Pancreas (tissue), 10 donors: ENCODE measurements at regions not wholly inside any gene's neighbourhood (a gene's known extent, or its start where the extent isn't known, plus 50 kb on each side); places are given as distances from the start of the nearest gene placed in this dataset.

ENCODE experiments used
- ATAC-seq, 4 donors: fragments of 200-7000 bp; cut with Tn5 transposase; one replicate each; pipeline versions ENCODE4 v1.8.0 to v1.9.1; 2020; ENCODE audit warnings: mild to moderate bottlenecking in 4 of 4, moderate library complexity in 4 of 4
- DNase-seq, 6 donors: peaks; one replicate each; pipeline ENCODE4 v3.0.0-alpha.2; 2020
- FAIRE-seq: peaks from 2 replicates; lab custom pipeline; 2012; peaks lifted over from hg19 to GRCh38; lab: Jason Lieb, UNC
- H3K27ac ChIP-seq, 4 donors: fragments of 200-600 bp; sonication (generic); 1 replicate in 3 of 4; 2 replicates in 1 of 4; pipeline versions ENCODE4 v1.5.0 to v1.8.0; 2020
- H3K27me3 ChIP-seq, 4 donors: fragments of 200-600 bp; one replicate each; pipeline ENCODE4 v1.8.0; 2021
- H3K36me3 ChIP-seq, 3 donors: fragments of 200-600 bp; sonication (generic) in 1 of 3; one replicate each; pipeline versions ENCODE4 v1.5.0 to v1.8.0; 2020 to 2021
- H3K4me1 ChIP-seq, 3 donors: fragments of 200-600 bp; one replicate each; pipeline ENCODE4 v1.8.0; 2021
- H3K4me3 ChIP-seq, 4 donors: fragments of 200-600 bp; sonication (generic) in 2 of 4; one replicate each; pipeline versions ENCODE4 v1.5.0 to v1.8.0; 2020 to 2021
- H3K9me3 ChIP-seq, 4 donors: fragments of 200-600 bp; one replicate each; pipeline ENCODE4 v1.8.0; 2021
- WGBS, 2 donors: extraction: QIAGEN DNeasy Blood & Tissue Kit; methylation state at CpG; one replicate each; pipeline ENCODE4 v1.1.7; 2013; 5-methylcytosine and 5-hydroxymethylcytosine counted together
- intact Hi-C, 3 donors: fragments of 100-400 bp; cut with DNase I; formaldehyde crosslinking; loops; one replicate each; pipeline versions ENCODE4 v1.11.1 to v1.14.2; 2022
- TF ChIP-seq, protein P1 (sequence below), 4 donors: fragments of 200-600 bp; sonication (generic) in 3 of 4; IDR thresholded peaks; one replicate each; pipeline versions ENCODE4 v1.5.0 to v1.8.0; 2021; ENCODE audit warnings: antibody characterized with exemption in 4 of 4
- donor health status: healthy with polysubstance abuse.
- donor health status: DM: no; HTN: no; CAD: no; lungs with moderate emphysema.
- donor health status: DM: no; HTN: no; CAD: no.
- donor health status: control.
- donor health status: control.
- donor health status: Bipolar disorder and iron deficiency.
- donor health status: DM: yes; HTN: yes; CAD: no.
- donor health status: DM: no; HTN: no; CAD: no.
- donor health status: DM: no; HTN: no; CAD: no.
- donor health status: DM: yes; HTN: yes; CAD: no.

DNA sequence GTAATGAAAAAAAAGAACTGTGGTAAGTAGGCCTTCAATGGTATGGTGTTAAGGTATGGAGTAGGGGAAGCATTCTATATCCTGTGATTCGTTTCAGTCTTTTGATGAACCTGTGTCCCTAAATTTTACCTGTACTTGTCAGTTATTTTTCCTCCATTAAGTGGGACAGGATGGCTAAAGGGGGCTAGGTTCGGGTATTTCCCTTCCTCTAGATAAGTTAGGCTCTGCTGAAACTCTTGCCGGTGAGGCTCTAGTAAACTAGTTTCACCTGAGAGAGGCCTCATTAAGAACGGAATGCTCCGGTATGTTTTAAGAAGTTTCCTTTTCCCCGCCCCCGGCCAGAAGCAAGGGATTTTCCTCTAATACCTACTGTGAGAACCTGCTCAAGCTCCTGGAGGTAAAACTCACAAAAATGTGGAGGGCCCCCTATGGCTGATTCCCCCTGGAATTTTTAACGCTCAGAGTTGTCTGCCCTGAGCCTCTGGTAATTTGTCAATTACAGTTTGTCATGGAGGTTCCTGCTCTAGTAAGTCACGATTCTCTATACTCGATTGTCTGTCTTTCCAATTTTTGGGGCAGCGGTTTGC is 87.7 kb downstream of the MACIR start:
- Histone ChIP-seq H3K4me1 (no peaks in the 10 kb centered on the region), H3K27me3 (no peaks in the 10 kb centered on the region), H3K27ac (no peak overlapping the region), H3K9me3 (no peaks in the 10 kb centered on the region), H3K4me3 (no peak overlapping the region), H3K36me3 (no peaks in the 10 kb centered on the region)
- FAIRE-seq (no peak), DNase-seq (no peak), ATAC-seq (no peak)
- intact Hi-C loops: no loop called here
- 72 to 73% methylated on average over 11 of the region's 11 CpGs for WGBS, 2 donors
- TF ChIP-seq, protein P1, sequence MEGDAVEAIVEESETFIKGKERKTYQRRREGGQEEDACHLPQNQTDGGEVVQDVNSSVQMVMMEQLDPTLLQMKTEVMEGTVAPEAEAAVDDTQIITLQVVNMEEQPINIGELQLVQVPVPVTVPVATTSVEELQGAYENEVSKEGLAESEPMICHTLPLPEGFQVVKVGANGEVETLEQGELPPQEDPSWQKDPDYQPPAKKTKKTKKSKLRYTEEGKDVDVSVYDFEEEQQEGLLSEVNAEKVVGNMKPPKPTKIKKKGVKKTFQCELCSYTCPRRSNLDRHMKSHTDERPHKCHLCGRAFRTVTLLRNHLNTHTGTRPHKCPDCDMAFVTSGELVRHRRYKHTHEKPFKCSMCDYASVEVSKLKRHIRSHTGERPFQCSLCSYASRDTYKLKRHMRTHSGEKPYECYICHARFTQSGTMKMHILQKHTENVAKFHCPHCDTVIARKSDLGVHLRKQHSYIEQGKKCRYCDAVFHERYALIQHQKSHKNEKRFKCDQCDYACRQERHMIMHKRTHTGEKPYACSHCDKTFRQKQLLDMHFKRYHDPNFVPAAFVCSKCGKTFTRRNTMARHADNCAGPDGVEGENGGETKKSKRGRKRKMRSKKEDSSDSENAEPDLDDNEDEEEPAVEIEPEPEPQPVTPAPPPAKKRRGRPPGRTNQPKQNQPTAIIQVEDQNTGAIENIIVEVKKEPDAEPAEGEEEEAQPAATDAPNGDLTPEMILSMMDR (IDR thresholded peaks at IDR 0.05): no peak

DNA sequence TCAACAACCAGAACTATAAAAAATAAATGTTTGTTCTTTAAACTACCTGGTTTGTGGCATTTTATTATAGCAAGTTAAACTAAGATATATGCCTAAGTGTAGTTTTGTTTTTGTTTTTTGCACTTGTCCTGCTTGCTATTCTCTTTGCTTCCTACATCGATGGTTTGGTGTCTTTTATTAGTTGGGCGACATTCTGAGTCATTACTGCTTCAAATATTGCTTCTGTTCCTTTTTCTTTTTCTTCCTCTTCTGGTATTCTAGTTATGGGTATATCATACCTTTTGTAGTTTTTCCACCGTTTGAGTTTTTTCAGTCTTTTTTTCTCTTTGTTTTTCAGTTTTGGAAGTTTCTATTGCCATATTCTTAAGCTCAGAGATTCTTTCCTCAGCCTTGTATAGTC is 86.9 kb downstream of the MACIR start:
- 82% methylated on average over 3 of the region's 3 CpGs for WGBS, 2 donors
- Histone ChIP-seq H3K27me3 (no peaks in the 10 kb centered on the region), H3K36me3 (no peaks in the 10 kb centered on the region), H3K4me3 (no peak overlapping the region), H3K9me3 (no peaks in the 10 kb centered on the region), H3K4me1 (no peaks in the 10 kb centered on the region), H3K27ac (no peak overlapping the region)
- intact Hi-C loops: no loop called here
- no peak for FAIRE-seq
- no peak for ATAC-seq
- DNase-seq: no peak
- TF ChIP-seq, protein P1 (IDR thresholded peaks at IDR 0.05): no peak

DNA sequence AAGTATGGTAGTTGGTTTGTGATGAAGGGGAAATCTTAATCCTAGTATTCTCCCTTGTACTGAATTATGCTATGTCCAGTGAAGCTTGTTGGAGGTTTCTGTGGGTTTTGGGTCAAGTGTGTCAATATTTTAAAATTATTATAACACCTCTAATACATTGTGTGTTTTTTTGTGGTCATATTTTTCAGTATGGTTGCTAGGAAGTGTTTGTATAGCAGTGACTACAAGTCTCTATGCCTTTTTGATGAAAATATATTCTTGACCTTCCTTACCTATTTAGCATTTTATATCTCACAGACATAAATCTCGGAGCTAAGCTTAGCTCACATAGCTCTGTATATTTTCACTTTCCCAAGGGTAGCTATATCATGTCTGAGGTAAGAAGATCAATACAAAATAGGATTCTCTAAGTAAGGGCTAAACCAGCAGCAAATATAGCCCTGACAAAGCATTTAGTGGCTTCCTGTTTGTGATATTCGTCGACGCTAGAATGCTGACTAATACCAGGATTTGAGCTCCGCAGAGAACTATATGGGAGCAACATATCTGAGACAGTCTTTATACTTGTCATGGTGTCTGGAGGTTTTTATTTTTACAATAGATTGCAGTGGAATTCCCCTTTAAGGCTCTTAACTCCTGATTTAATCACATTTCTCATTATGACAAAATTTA is 82.3 kb downstream of the MACIR start:
- intact Hi-C loops: no loop called here
- ATAC-seq (no peak), DNase-seq (no peak), FAIRE-seq (no peak)
- Histone ChIP-seq H3K9me3 (no peaks in the 10 kb centered on the region), H3K27me3 (no peaks in the 10 kb centered on the region), H3K27ac (no peak overlapping the region), H3K36me3 (no peaks in the 10 kb centered on the region), H3K4me3 (no peak overlapping the region), H3K4me1 (no peaks in the 10 kb centered on the region)
- WGBS, 2 donors: 79% methylated on average over 5 of the region's 5 CpGs
- TF ChIP-seq, protein P1 (IDR thresholded peaks at IDR 0.05): no peak

DNA sequence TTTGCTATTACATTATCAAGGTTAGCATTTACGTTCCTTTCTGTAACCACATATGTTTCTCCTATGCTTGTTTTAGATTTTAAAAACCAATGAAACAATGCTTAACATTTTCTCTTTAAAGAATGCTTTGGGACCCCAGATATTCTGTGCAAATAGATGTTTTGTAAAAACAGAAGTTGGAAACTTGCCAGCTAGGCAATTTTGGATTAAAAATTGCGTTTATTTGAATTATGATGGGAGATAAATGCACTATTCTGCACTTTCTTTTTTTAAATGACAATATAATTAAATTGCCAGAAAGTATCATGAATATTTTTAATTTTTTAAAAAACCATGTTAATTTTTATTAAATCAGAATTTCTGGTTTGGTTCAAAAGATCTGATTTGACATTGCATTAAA is 81.6 kb downstream of the MACIR start:
- no peaks in the 10 kb centered on the region for H3K27me3 ChIP-seq
- no peak overlapping the region for H3K27ac ChIP-seq
- H3K9me3 ChIP-seq: no peaks in the 10 kb centered on the region
- WGBS, 2 donors: 84 to 92% methylated on average over 2 of the region's 2 CpGs
- no peak overlapping the region for H3K4me3 ChIP-seq
- no peaks in the 10 kb centered on the region for H3K4me1 ChIP-seq
- FAIRE-seq (no peak), DNase-seq (no peak), ATAC-seq (no peak)
- no peaks in the 10 kb centered on the region for H3K36me3 ChIP-seq
- intact Hi-C loops: no loop called here
- TF ChIP-seq, protein P1 (IDR thresholded peaks at IDR 0.05): no peak

DNA sequence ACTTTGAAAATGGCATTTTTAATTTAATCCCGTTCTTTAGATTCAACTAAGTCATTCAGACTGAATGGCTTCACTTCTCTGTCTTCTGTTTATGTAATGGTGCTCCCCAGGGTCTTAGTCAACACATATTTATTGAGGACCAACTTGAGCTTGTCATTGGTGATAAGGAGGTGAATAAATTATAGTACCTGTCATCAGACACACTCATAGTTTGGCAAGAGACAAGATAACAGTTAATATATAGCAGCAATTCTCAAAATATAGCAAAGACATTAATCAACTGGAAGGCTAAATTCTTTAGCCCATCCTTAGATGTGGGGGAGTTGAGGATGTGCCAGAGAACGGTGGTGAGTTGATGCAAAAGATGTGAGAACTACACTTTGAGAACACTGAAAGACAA is 78.4 kb downstream of the MACIR start:
- TF ChIP-seq, protein P1 (IDR thresholded peaks at IDR 0.05): no peak
- no peak for ATAC-seq
- no peak overlapping the region for H3K27ac ChIP-seq
- FAIRE-seq: no peak
- no peaks in the 10 kb centered on the region for H3K9me3 ChIP-seq
- DNase-seq: no peak
- no peaks in the 10 kb centered on the region for H3K27me3 ChIP-seq
- H3K36me3 ChIP-seq: no peaks in the 10 kb centered on the region
- 67 to 68% methylated on average over 2 of the region's 2 CpGs for WGBS, 2 donors
- no peak overlapping the region for H3K4me3 ChIP-seq
- intact Hi-C loops: no loop called here
- H3K4me1 ChIP-seq: no peaks in the 10 kb centered on the region
